Esophagus muscularis mucosa (tissue), 3 donors: ENCODE measurements at regions not wholly inside any gene's neighbourhood (a gene's known extent, or its start where the extent isn't known, plus 50 kb on each side); places are given as distances from the start of the nearest gene placed in this dataset.
"Not testable (repeated sequence)": the region's sequence is repeated elsewhere in the genome, so short reads cannot be mapped to it uniquely, and the experiment has no call there.

Experiments used
- CTCF ChIP-seq, 3 experiments: fragments of 200-600 bp in 2 of 3; fragments of 450-650 bp in 1 of 3; sonication (generic) in 2 of 3; IDR thresholded peaks; one replicate each; pipeline ENCODE4 v1.5.1; 2017 to 2019; ENCODE audit warnings: antibody characterized with exemption in 3 of 3, mild to moderate bottlenecking in 2 of 3, moderate library complexity in 1 of 3
- POLR2A ChIP-seq: fragments of 450-650 bp; IDR thresholded peaks from one replicate; pipeline ENCODE4 v1.6.1; 2017; ENCODE audit warnings: antibody characterized with exemption, moderate library complexity, mild to moderate bottlenecking, low read depth

- not testable (repeated sequence) for TF ChIP-seq CTCF (IDR thresholded peaks at IDR 0.05); POLR2A
Observed at GRCh38 chr5:20940786-20941185, 952.8 kb upstream of the CDH18 start.
